GM12872 (cell line): ENCODE measurements at regions not wholly inside any gene's neighbourhood (a gene's known extent, or its start where the extent isn't known, plus 50 kb on each side); places are given as distances from the start of the nearest gene placed in this dataset.

Experiments used
- CTCF ChIP-seq: IDR thresholded peaks from 3 replicates; pipeline ENCODE4 v1.5.1; 2011; ENCODE audit warnings: low read depth, mild to moderate bottlenecking, low read length, moderate library complexity; ENCODE audit not compliant: insufficient read depth

DNA sequence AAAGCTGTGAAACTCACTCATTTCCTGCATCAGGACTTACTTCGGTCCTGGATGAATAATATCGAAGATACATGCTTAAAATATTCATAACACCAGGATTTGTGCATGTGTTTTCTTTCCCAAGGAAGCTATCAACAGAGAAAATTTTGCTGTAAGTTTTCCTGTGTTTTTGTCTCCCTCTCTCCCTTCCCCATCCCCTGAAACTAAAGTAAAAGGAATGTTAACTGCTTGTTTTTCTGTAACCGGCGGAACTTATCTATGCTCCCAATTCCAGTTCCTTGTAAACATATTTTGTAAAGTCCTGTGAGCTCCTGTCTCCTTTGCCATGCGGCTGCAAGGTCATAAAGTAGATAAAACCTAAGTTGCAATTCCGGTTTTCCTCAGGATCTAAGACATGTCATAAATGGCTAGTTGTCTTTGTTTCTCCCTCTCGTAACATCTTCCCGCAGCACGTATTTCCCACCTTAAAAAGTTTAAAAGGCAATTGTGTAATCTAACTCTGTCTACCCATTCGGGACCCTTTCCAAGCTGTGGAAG lies 79.0 kb upstream of the POM121L12 start:
- no peak for TF ChIP-seq CTCF

GRCh38 chr7:52955522-52955921 lies 79.9 kb upstream of the POM121L12 start:
- TF ChIP-seq CTCF = no peak

DNA sequence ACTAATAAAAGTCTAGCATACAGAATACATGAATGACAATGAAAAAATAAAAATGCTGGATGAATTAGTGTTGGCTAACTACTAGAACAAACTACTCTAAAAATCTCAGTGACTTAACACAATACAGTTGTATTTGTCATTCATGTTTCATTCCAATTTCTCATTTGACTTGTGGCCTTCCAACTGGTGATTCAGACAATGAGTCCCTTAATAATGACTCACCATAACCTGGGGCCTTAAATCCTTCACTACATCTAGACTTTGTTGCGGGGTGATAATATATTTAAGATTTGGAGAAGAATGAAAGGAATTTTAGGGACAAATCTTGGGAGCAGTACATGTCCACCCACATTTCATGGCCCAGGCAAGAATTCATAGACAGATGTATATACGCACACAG lies 90.5 kb upstream of the POM121L12 start:
- TF ChIP-seq CTCF = no peak

DNA sequence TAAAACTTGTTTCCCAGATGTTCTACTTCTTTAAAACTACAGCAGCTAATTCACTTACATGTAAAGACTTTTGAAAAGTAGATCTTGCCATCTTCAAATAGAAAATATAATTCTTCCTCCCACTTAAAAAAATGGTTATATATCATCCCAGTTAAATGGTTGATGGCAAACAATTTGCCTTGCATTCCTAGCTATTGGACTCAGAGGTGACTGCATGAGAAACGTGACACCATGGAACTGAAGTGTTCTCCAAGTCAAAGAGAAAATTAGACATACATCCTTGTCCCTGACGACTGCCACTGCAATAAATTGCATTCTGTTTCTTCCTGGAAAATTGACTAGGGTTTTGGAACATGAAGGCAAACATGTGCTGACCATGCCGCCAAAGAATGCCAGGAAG lies 95.0 kb upstream of the POM121L12 start:
- no peak for TF ChIP-seq CTCF

DNA sequence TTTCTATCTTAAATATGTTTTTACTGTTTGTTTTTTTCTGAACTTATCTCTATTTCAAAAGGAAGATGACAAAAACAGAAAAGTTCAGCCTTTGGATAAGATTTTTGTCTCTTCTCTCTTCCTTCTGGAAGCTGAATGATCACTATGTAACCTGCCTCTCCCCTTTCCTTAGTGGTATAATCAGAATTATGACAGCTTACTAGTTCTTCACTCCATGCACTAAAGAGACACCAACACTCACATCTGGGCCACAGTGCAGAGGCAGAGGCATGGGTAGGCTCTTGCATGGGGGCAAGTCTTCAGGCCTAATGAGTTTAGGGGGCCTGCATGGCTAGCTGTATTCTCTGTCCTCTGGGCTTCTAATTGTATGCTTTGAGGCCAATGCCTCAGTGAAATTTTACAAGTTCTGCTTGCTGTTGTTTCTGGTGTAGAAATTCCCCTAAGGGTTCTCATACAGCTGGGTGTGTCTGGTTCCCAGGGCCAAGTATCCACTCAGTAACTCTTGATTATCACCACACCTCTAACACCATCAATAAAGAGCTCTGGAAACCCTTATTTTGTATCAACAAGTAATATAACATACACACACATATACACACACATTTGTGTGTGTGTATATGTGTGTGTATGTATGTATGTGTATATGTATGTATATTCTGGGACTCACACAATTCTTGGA lies 96.8 kb upstream of the POM121L12 start:
- TF ChIP-seq CTCF = no peak

GRCh38 chr7:52936750-52937149 lies 98.7 kb upstream of the POM121L12 start:
- TF ChIP-seq CTCF = no peak

DNA sequence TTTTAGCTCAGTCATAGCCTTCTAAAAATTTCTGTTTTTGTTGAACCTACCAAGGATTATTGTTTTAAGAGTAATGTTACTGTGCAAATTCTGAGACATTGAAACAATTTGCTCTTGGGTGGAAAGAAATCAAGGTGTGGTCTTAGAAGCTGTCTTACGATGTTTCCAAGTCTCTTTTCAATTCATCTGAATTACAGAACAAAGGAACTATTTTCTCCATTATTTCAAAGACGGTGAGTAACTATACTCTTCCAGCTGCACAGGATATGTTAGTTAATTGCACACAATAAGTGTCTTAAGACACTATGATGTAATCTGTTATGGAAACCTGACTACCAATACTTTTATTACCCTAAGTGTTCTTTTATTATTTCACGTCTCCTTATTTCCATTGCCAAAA lies 106.8 kb upstream of the POM121L12 start:
- TF ChIP-seq CTCF = no peak

DNA sequence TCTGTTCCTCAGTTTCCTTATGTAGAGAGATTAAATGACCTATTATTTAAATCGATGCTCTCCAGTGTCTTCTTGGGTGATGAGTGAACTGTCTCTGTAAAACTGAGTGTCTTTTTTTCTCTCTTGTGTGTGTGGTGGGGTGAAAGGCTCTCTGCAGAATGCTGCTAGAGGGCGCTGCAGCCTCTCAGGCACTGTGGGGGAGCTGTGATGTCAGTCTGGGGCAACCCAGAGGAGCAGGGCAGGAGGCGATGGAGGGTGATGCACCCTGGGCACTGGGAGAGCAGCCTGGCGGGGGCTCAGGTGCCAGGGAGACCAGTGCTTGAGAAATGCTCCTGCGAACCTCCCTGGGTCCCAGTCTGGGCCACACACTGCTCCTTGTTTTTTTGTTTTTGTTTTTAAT lies 110.1 kb upstream of the POM121L12 start:
- no peak for TF ChIP-seq CTCF
